ENCODE measurements at regions not wholly inside any gene's neighbourhood (a gene's known extent, or its start where the extent isn't known, plus 50 kb on each side); places are given as distances from the start of the nearest gene placed in this dataset.

DNA sequence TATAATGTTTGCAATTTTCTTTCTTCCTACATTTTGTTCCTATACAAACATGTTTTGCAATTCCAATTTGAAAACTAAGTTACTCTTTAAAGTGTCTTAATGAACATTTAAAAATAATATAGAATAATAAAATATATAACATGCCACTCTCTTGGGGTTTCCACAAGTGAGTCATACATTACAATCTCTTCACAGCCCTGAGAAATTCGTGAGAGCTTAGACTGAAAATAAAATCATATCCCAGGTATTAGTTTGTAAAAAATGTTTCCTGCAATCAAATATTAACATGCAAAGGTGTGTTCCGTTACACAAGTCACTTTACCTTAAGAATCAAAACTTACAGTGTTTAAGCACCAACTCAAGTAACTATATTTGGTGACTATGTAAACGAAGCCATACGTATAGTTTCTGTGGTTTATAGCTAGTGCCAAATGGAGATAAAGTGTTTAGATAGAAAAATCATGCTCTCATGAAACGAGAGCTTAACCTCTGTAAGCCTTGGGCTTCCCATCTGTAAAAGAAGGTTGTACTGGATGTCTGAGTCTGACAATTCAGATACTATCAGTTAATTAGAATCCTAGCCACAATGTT lies 253.6 kb upstream of the ANO3 start:
- TF ChIP-seq NR3C1 (IDR thresholded peaks at IDR 0.05) = no peak
- no peak for TF ChIP-seq POLR2A (IDR thresholded peaks at IDR 0.05; ENCODE audit: low read length)
- no peak for TF ChIP-seq RAD21 (conservative IDR thresholded peaks at IDR 0.05 in 1 of 2, IDR thresholded peaks at IDR 0.05 in 1 of 2)
- TF ChIP-seq, protein P1, sequence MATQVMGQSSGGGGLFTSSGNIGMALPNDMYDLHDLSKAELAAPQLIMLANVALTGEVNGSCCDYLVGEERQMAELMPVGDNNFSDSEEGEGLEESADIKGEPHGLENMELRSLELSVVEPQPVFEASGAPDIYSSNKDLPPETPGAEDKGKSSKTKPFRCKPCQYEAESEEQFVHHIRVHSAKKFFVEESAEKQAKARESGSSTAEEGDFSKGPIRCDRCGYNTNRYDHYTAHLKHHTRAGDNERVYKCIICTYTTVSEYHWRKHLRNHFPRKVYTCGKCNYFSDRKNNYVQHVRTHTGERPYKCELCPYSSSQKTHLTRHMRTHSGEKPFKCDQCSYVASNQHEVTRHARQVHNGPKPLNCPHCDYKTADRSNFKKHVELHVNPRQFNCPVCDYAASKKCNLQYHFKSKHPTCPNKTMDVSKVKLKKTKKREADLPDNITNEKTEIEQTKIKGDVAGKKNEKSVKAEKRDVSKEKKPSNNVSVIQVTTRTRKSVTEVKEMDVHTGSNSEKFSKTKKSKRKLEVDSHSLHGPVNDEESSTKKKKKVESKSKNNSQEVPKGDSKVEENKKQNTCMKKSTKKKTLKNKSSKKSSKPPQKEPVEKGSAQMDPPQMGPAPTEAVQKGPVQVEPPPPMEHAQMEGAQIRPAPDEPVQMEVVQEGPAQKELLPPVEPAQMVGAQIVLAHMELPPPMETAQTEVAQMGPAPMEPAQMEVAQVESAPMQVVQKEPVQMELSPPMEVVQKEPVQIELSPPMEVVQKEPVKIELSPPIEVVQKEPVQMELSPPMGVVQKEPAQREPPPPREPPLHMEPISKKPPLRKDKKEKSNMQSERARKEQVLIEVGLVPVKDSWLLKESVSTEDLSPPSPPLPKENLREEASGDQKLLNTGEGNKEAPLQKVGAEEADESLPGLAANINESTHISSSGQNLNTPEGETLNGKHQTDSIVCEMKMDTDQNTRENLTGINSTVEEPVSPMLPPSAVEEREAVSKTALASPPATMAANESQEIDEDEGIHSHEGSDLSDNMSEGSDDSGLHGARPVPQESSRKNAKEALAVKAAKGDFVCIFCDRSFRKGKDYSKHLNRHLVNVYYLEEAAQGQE (IDR thresholded peaks at IDR 0.05) = no peak
- no peak for TF ChIP-seq NPAS2 (CRISPR knock-in tag; IDR thresholded peaks at IDR 0.05; ENCODE audit: borderline replicate concordance)
- no peak for TF ChIP-seq JUNB (IDR thresholded peaks at IDR 0.05)
- no peak for TF ChIP-seq MYC (IDR thresholded peaks at IDR 0.05; ENCODE audit: borderline replicate concordance, low read length)
- TF ChIP-seq, protein P2, sequence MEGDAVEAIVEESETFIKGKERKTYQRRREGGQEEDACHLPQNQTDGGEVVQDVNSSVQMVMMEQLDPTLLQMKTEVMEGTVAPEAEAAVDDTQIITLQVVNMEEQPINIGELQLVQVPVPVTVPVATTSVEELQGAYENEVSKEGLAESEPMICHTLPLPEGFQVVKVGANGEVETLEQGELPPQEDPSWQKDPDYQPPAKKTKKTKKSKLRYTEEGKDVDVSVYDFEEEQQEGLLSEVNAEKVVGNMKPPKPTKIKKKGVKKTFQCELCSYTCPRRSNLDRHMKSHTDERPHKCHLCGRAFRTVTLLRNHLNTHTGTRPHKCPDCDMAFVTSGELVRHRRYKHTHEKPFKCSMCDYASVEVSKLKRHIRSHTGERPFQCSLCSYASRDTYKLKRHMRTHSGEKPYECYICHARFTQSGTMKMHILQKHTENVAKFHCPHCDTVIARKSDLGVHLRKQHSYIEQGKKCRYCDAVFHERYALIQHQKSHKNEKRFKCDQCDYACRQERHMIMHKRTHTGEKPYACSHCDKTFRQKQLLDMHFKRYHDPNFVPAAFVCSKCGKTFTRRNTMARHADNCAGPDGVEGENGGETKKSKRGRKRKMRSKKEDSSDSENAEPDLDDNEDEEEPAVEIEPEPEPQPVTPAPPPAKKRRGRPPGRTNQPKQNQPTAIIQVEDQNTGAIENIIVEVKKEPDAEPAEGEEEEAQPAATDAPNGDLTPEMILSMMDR (IDR thresholded peaks at IDR 0.05) = no peak
- TF ChIP-seq EP300 (IDR thresholded peaks at IDR 0.05) = no peak
- TF ChIP-seq MAFK (IDR thresholded peaks at IDR 0.05; ENCODE audit: partially characterized antibody) = no peak
- TF ChIP-seq FOSB (CRISPR knock-in tag; IDR thresholded peaks at IDR 0.05) = no peak

Measured in A549 (cell line).